Activated naive CD4-positive, alpha-beta T cell treated with anti-CD3 and anti-CD28 coated beads, Interleukin-2, amount 50 U/mL, for 24 hours (primary cell): ENCODE measurements at regions not wholly inside any gene's neighbourhood (a gene's known extent, or its start where the extent isn't known, plus 50 kb on each side); places are given as distances from the start of the nearest gene placed in this dataset.
"Not testable (repeated sequence)": the region's sequence is repeated elsewhere in the genome, so short reads cannot be mapped to it uniquely, and the experiment has no call there.

ENCODE experiments used
- H3K27ac Mint-ChIP-seq: one replicate; pipeline ENCODE4 v1.8.0; 2021; ENCODE audit warnings: mild to moderate bottlenecking, mixed read lengths
- H3K27me3 Mint-ChIP-seq: one replicate; pipeline ENCODE4 v1.8.0; 2021; ENCODE audit warnings: mixed read lengths
- H3K36me3 Mint-ChIP-seq: one replicate; pipeline ENCODE4 v1.8.0; 2021; ENCODE audit warnings: mixed read lengths
- H3K4me1 Mint-ChIP-seq: one replicate; pipeline ENCODE4 v1.8.0; 2021; ENCODE audit warnings: mixed read lengths
- H3K4me3 Mint-ChIP-seq: one replicate; pipeline ENCODE4 v1.8.0; 2021; ENCODE audit warnings: mild to moderate bottlenecking, mixed read lengths
- H3K9me3 Mint-ChIP-seq: one replicate; pipeline ENCODE4 v1.8.0; 2021; ENCODE audit warnings: mixed read lengths

DNA sequence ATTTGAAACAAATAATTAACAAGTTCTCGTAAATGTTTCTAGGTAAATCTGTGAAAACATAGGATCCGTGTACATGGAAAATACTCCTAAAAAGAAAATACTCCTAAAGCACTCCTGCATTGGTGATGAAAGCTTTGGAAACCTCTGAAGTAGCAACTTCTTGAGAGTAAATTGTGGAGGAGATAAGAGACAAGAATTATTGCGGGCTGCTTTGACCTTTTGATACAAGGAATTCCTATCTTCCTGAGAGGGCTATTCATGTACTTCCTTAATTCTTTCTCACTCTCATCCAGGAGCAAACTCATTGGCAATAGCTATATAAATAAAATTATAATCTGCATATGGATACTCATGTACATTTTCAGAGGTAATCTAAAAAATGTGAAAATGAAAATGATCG, 158.4 kb upstream of the PIK3R1 start:
- Mint-ChIP-seq H3K4me1 (no peaks in the 10 kb centered on the region), H3K27ac (no peak overlapping the region), H3K27me3 (peaks cover 4% of the 10 kb centered on the region), H3K4me3 (no peak overlapping the region), H3K9me3 (no peaks in the 10 kb centered on the region), H3K36me3 (peaks cover 3% of the 10 kb centered on the region)

DNA sequence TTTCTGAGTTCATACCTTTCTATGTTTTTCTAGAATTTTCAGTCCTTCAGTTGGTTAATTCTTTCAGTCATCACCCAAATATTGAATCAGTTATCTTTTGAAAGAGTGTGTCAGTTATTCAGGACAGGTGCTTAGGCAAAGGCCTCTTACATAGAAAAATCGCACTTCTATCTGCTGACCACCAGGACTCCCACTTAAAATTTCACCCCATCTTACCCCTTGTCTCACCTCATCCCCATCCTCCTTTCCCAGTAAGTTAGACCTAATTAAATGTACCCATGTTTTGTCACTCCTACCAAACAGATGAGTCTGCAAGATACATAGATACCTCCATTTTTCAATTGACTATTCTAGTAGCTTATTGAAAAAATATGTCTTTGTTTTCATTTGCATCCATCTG, 159.9 kb upstream of the PIK3R1 start:
- no peak overlapping the region for H3K27ac Mint-ChIP-seq
- no peak overlapping the region for H3K4me3 Mint-ChIP-seq
- H3K9me3 Mint-ChIP-seq: no peaks in the 10 kb centered on the region
- no peaks in the 10 kb centered on the region for H3K4me1 Mint-ChIP-seq
- H3K36me3 Mint-ChIP-seq: peaks cover 2% of the 10 kb centered on the region
- H3K27me3 Mint-ChIP-seq: peaks cover 8% of the 10 kb centered on the region

DNA sequence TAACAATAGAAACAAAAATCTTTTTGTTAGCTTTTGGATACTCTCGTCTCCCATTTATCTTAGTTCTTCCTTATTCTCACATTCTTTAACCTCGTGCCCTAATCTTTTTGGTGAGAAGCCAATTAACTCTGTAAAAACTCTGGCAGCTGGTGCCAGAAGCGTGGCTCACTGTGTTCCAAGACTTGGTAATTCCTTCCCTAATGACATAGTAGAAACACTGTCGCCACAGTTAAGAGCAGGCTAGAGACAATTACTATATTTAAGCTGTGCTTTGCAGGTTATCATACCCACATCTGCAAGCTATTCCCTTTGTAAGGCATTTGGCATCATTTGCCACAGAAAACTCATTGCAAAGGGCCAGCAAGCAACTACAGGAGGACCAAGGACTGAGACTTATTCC, 160.9 kb upstream of the PIK3R1 start:
- Mint-ChIP-seq H3K9me3 (no peaks in the 10 kb centered on the region), H3K27ac (no peak overlapping the region), H3K27me3 (peaks cover 8% of the 10 kb centered on the region), H3K4me3 (no peak overlapping the region), H3K4me1 (no peaks in the 10 kb centered on the region), H3K36me3 (no peaks in the 10 kb centered on the region)

DNA sequence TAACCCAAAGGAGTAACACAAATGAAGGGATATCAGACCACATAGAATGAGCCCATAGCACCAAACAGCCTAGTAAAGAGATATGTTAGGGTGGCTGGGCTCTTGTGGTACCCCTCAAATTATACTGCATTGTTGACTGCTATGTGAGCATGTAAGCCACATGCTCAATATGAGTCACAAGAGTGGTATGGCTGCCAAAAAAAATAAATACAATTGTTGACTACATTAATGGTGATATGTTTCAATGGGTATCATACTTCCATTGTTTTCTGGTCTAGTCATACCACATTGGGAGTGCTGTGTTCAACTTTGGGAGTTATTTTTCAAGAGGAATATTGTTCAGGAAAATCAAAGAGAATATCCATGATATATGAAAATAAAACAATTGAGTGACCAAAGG, 162.4 kb upstream of the PIK3R1 start:
- Mint-ChIP-seq H3K9me3 (peaks cover 8% of the 10 kb centered on the region), H3K27me3 (peaks cover 8% of the 10 kb centered on the region), H3K27ac (no peak overlapping the region), H3K4me3 (no peak overlapping the region), H3K36me3 (peaks cover 2% of the 10 kb centered on the region), H3K4me1 (no peaks in the 10 kb centered on the region)

DNA sequence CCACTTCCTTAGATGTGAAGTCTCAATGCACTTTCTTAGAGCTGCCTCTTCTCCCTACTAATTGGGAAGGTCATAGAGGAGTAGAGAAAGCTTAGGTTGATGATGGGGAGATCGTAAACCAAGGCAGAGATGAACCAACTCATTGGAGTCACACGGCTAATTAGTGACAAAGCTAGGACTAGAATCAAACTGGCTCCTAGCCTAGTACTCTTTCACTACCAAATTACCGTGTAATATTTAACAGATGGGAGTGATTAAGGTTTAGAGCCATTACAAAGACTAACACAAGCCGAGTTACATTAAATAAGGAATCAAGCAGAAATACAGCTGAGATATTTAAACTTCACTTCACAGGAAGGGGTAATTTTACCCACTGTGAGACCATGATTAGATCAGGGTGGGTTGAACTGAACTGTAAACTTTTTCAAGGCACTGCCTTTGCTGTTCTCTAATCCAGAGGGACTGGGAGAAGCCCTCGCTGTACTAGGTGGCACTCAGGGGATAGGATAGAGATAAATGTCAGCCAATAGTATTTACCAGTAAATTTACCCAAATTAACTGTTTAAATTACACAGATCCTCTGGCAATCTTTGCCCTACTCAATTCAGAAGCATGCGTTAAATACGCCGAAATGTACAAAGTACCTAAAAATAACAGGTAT, 166.4 kb upstream of the PIK3R1 start:
- peaks cover 13% of the 10 kb centered on the region for H3K9me3 Mint-ChIP-seq
- peaks cover 12% of the 10 kb centered on the region for H3K27me3 Mint-ChIP-seq
- no peaks in the 10 kb centered on the region for H3K4me1 Mint-ChIP-seq
- no peak overlapping the region for H3K4me3 Mint-ChIP-seq
- peaks cover 4% of the 10 kb centered on the region for H3K36me3 Mint-ChIP-seq
- H3K27ac Mint-ChIP-seq: no peak overlapping the region

DNA sequence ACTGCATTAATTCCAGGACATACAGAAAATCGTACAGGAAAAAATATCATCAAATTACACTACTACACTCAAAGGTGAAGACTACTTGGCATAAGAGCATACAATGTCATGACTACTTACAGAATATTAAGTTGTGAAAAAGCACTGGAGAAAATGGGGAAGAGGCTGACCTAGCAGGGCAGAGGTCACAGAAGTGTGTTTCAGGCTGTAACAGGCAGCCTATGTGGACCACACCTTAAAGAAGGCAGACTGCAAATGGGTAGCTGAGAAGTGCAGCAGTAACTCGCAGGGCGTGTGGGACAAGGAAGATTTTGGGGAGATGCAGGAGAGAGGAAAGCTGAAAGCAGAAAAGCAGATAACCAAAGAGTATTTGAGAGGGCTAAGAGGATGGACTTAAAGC, 167.0 kb upstream of the PIK3R1 start:
- no peak overlapping the region for H3K27ac Mint-ChIP-seq
- H3K4me3 Mint-ChIP-seq: no peak overlapping the region
- H3K4me1 Mint-ChIP-seq: no peaks in the 10 kb centered on the region
- H3K36me3 Mint-ChIP-seq: peaks cover 4% of the 10 kb centered on the region
- peaks cover 13% of the 10 kb centered on the region for H3K9me3 Mint-ChIP-seq
- peaks cover 12% of the 10 kb centered on the region for H3K27me3 Mint-ChIP-seq

DNA sequence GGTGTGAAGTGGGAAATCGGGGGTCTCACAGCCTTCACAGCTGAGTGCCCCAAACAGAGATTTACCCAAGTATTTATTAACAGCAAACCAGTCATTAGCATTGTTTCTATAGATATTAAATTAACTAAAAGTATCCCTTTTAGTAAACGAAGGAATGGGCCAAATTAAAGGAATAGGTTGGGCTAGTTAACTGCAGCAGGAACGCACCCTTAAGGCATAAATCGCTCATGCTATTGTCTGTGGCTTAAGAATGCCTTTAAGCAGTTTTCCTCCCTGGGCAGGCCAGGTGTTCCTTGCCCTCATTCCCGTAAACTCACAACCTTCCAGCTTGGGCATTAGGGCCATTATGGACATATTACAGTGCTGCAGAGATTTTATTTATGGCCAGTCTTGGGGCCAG, 167.5 kb upstream of the PIK3R1 start:
- H3K27ac Mint-ChIP-seq, H3K36me3 Mint-ChIP-seq, H3K4me3 Mint-ChIP-seq, H3K4me1 Mint-ChIP-seq: not testable (repeated sequence)
- peaks cover 13% of the 10 kb centered on the region for H3K9me3 Mint-ChIP-seq
- peaks cover 12% of the 10 kb centered on the region for H3K27me3 Mint-ChIP-seq

DNA sequence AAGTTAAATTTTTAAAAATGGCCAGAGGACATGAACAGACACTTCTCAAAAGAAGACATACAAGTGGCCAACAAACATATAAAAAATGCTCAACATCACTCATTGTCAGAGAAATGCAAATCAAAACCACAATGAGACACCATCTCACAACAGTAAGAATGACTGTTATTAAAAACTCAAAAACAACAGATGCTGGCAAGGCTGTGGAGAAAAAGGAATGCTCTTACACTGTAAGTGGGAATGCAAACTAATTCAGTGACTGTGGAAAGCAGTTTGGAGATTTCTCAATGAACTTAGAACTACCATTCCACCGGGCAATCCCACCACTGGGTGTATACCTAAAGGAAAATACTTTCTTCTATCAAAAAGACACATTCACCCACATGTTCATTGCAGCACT, 168.5 kb upstream of the PIK3R1 start:
- H3K4me3 Mint-ChIP-seq: no peak overlapping the region
- peaks cover 13% of the 10 kb centered on the region for H3K9me3 Mint-ChIP-seq
- peaks cover 4% of the 10 kb centered on the region for H3K36me3 Mint-ChIP-seq
- H3K4me1 Mint-ChIP-seq: no peaks in the 10 kb centered on the region
- H3K27ac Mint-ChIP-seq: no peak overlapping the region
- H3K27me3 Mint-ChIP-seq: peaks cover 12% of the 10 kb centered on the region

DNA sequence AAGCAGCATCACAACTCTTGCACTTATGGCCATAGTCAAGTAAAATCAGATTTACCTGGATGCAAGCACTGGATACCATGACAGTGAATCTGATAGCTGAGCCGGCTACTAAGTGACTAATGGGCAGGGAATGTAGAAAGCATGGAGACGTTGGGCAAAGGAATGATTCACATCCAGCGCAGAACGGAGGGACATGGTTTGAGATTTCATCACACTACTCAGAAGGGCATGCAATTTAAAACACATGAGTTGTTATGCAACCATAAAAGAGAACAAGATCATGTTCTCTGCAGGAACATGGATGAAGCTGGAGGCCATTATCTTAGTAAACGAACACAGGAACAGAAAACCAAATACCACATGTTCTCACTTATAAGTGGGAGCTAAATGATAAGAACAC, 169.1 kb upstream of the PIK3R1 start:
- H3K4me1 Mint-ChIP-seq: no peaks in the 10 kb centered on the region
- no peak overlapping the region for H3K4me3 Mint-ChIP-seq
- peaks cover 13% of the 10 kb centered on the region for H3K9me3 Mint-ChIP-seq
- H3K36me3 Mint-ChIP-seq: peaks cover 4% of the 10 kb centered on the region
- H3K27me3 Mint-ChIP-seq: peaks cover 8% of the 10 kb centered on the region
- no peak overlapping the region for H3K27ac Mint-ChIP-seq

DNA sequence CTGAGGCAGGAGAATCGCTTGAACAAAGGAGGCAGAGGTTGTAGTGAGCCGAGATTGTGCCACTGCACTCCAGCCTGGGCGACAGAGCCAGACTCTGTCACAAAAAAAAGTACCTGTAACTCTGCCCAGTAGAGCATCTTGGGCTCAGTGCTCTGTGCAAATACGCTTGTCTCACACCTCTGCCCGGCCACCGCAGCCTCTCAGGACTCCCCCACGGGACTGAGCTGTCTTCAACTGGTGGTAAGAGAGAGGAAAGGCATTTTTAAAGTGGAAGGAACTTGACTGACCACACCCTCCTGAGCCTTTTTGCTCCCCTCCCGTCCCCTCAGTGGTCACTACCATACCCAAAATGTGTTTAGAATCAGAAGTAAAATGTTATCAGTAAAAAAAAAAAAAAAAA, 174.3 kb upstream of the PIK3R1 start:
- Mint-ChIP-seq H3K27me3 (no peaks in the 10 kb centered on the region), H3K4me1 (no peaks in the 10 kb centered on the region), H3K36me3 (no peaks in the 10 kb centered on the region), H3K4me3 (no peak overlapping the region), H3K9me3 (no peaks in the 10 kb centered on the region), H3K27ac (no peak overlapping the region)

DNA sequence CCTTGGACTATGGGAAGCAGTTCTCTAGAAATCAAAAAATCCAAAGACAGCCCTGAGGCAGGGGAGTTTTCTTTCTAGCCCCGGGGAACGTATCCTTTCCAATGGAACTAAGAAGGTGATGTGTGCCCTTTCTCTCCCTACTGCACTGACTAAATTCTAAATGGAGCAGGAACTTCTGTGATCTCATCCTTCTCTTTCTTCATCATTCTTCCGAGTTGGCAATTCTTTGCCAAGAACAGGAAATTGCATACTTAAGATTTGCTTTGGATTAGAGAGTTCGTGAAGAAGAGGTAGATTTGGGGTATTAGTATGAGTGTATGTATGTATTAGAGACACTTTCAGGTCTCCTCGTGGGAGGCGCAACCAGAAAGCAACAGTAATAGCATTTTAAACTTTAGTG, 178.0 kb upstream of the PIK3R1 start:
- no peaks in the 10 kb centered on the region for H3K27me3 Mint-ChIP-seq
- no peaks in the 10 kb centered on the region for H3K4me1 Mint-ChIP-seq
- no peaks in the 10 kb centered on the region for H3K9me3 Mint-ChIP-seq
- no peaks in the 10 kb centered on the region for H3K36me3 Mint-ChIP-seq
- H3K27ac Mint-ChIP-seq: no peak overlapping the region
- H3K4me3 Mint-ChIP-seq: no peak overlapping the region

DNA sequence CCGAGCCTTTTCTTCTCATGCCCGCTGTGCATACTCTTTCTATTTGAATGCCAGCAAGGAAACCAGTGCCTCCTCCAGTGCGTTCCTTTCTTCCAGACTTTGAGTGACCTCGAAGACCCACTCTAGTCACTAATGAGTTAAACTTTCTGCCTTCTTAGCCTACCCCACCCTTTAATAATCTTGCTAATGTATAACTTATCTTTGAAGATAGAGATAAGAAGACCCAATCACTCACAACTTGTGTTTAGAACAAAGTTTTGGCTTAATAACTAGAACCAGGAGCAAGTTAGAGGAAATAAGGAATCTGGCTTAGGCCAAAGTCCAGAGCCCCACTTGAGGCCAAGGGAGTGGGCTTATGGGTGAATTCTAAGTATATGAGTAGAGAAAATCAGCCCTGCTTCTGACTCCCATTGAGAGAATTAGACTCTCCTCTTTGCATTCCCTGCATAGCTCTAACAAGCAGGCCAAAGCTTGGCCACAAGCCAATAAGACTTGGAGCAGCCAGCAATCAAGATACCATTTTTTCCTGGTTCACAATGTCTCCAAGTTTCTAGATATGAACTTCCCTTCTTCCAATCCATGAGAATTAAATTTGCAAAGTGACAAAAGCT, 181.5 kb upstream of the PIK3R1 start:
- H3K4me1 Mint-ChIP-seq: no peaks in the 10 kb centered on the region
- H3K9me3 Mint-ChIP-seq: no peaks in the 10 kb centered on the region

DNA sequence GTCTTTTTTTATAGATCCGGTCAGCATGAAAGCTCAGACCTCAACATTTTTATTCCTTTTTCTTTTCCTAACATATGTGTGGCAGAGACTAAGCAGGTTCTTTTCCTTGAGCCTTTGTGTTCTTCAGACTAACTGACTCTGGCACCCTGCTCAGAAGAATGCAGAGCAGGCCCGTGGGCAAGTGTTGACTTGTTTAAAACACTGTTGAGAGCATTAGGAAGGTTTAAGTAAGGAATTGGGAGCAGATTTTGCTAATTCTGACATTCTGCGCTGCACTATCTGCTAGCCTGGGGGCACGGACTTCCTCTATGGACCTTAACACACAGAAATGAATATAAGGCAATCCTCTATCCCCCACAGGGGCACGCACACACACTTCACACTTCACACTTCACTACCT, 182.5 kb upstream of the PIK3R1 start:
- no peak overlapping the region for H3K27ac Mint-ChIP-seq
- no peaks in the 10 kb centered on the region for H3K9me3 Mint-ChIP-seq
- no peaks in the 10 kb centered on the region for H3K36me3 Mint-ChIP-seq
- no peaks in the 10 kb centered on the region for H3K27me3 Mint-ChIP-seq
- H3K4me3 Mint-ChIP-seq: no peak overlapping the region
- H3K4me1 Mint-ChIP-seq: no peaks in the 10 kb centered on the region

More for the DNA sequence above, 181.5 kb upstream of the PIK3R1 start:
- Mint-ChIP-seq H3K4me3 (no peak overlapping the region), H3K36me3 (no peaks in the 10 kb centered on the region), H3K27ac (no peak overlapping the region), H3K27me3 (no peaks in the 10 kb centered on the region)

DNA sequence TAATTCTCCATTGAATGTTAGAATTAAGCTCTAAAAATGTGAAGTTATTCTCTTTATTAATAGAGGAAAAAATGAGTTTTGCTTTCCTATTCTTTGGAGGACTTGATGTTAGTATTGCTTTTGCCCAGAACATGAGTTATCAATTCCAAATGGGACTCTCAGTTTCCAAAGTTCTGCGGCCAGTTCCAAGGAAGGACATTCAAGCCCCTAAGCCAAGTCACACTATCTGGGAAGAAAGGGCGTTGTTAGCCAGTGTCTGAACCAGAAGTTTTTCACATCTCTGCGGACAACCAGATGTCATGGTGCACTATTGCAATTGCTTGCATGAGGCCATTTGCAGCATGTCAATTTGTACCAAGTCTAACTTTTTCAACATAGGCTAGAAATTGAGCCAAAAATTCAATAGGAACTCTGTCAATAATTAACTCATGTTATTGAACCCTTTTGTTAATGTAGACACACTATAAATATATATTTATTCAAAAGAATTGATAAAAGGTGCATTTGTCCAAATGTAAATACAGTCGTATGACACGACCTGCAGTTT, 183.3 kb upstream of the PIK3R1 start:
- Mint-ChIP-seq H3K4me3 (no peak overlapping the region), H3K9me3 (no peaks in the 10 kb centered on the region), H3K36me3 (no peaks in the 10 kb centered on the region), H3K27me3 (no peaks in the 10 kb centered on the region), H3K4me1 (no peaks in the 10 kb centered on the region), H3K27ac (no peak overlapping the region)

DNA sequence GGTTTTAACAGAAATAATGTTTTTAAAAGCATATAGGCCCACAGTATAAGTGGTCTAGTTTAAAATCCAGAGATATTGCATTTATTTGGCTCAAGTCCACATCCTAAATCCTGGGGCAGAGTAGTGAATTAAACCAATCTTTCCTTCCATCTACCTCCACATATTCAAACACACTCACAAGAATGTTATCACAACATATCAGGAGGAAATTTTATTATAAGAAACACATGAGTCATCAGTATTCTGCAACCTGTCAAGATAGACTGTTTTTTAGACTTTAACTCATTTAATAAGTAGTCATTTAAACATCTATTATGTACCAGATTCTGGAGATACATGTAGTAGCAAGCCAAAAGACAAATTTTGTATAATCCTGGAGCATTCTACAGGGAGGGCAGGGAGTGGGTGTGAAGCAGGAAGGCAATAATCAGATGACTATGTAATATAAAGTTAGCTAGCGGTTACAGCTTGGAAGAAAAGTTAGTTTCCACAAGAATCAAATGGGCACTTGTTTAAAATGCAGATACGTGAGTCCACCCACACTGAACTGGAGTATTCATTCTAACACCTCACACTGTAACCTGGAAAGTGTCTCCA, 187.3 kb upstream of the PIK3R1 start:
- no peaks in the 10 kb centered on the region for H3K9me3 Mint-ChIP-seq
- no peaks in the 10 kb centered on the region for H3K36me3 Mint-ChIP-seq
- no peaks in the 10 kb centered on the region for H3K27me3 Mint-ChIP-seq
- H3K27ac Mint-ChIP-seq: no peak overlapping the region
- no peak overlapping the region for H3K4me3 Mint-ChIP-seq
- no peaks in the 10 kb centered on the region for H3K4me1 Mint-ChIP-seq

DNA sequence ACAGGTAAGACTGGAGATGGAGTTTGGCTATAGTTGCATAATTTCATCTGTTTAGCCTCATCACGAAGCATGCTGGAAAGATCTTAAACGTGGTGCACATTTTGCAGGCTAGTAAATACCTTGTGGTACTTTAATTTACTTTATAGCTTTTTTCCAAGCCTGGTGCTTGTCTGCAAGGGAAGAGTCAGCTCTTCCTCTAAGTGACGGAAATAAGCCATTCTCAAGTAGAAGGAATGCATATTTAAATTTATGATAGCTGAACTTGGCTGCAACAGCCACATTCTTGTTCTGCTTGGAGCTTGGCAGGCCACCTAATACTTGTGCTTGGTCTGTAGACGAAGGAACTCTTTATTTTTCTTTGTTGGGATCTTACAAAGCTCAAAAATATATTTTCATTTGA, 188.0 kb upstream of the PIK3R1 start:
- Mint-ChIP-seq H3K4me1 (no peaks in the 10 kb centered on the region), H3K27ac (no peak overlapping the region), H3K4me3 (no peak overlapping the region), H3K36me3 (no peaks in the 10 kb centered on the region), H3K27me3 (no peaks in the 10 kb centered on the region), H3K9me3 (no peaks in the 10 kb centered on the region)
